ENCODE measurements at regions not wholly inside any gene's neighbourhood (a gene's known extent, or its start where the extent isn't known, plus 50 kb on each side); places are given as distances from the start of the nearest gene placed in this dataset.

DNA sequence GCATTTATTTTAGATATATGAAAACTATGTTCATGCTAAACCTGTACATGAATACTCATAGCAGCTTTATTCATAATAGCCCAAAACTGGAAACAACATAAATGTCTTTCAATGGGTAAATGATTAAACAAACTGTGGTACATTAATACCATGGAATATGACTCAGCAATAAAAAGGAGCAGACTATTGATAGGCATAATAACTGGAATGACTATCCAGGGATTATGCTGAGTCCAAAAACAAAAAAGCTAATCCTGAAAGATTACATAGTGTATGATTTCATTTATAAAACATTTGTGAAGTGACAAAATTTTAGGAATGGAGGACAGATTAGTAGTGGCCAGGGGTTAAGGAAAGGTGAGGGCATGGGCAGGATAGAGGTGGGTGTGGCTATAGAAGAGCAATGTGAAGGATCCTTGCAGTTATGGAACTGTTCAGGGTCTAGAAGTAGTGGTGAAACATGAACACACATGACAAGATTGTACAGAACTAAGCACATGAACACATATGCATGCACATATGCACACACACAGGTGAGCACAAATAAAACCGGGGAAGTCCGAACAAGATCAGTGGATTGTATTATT lies 61.1 kb upstream of the CDKN3 start:
- Mint-ChIP-seq H3K4me3 (no peak overlapping the region), H3K9me3 (no peaks in the 10 kb centered on the region), H3K27me3 (peaks cover 9% of the 10 kb centered on the region), H3K36me3 (no peaks in the 10 kb centered on the region), H3K27ac (no peak overlapping the region), H3K4me1 (no peaks in the 10 kb centered on the region)
- DNase-seq, result no peak
- CTCF ChIA-PET, result interaction anchor here (1.2 kb wide), 1 partner anchor 12 kb away, joined by 4 read pairs; no protein-coding TSS in a partner anchor

- CTCF ChIA-PET, result interaction anchor here (1.7 to 2.7 kb wide), 2 partner anchors 8 to 11 kb away, joined by 7 to 20 read pairs; no protein-coding TSS in a partner anchor
- Mint-ChIP-seq H3K36me3 (no peaks in the 10 kb centered on the region), H3K9me3 (no peaks in the 10 kb centered on the region), H3K27ac (no peak overlapping the region), H3K4me1 (no peaks in the 10 kb centered on the region), H3K4me3 (no peak overlapping the region), H3K27me3 (peaks cover 9% of the 10 kb centered on the region)
- DNase-seq, result no peak
Observed at GRCh38 chr14:54337314-54337713, 59.5 kb upstream of the CDKN3 start.

GRCh38 chr14:54338696-54339317 lies 58.0 kb upstream of the CDKN3 start:
- Mint-ChIP-seq H3K4me1 (no peaks in the 10 kb centered on the region), H3K27ac (no peak overlapping the region), H3K27me3 (peaks cover 9% of the 10 kb centered on the region), H3K9me3 (no peaks in the 10 kb centered on the region), H3K4me3 (no peak overlapping the region), H3K36me3 (no peaks in the 10 kb centered on the region)
- CTCF ChIA-PET, result interaction anchor here (1.7 to 2.7 kb wide), 2 partner anchors 9 to 10 kb away, joined by 7 to 20 read pairs; no protein-coding TSS in a partner anchor
- no peak for DNase-seq

- no peak overlapping the region for H3K4me3 Mint-ChIP-seq
- no peak overlapping the region for H3K27ac Mint-ChIP-seq
- H3K9me3 Mint-ChIP-seq, result no peaks in the 10 kb centered on the region
- no peaks in the 10 kb centered on the region for H3K36me3 Mint-ChIP-seq
- H3K4me1 Mint-ChIP-seq, result no peaks in the 10 kb centered on the region
- no peak for DNase-seq
- H3K27me3 Mint-ChIP-seq, result peaks cover 9% of the 10 kb centered on the region
- CTCF ChIA-PET, result interaction anchor here (1.2 kb wide), 1 partner anchor 10 kb away, joined by 4 read pairs; no protein-coding TSS in a partner anchor
Observed at GRCh38 chr14:54339771-54340170, 57.0 kb upstream of the CDKN3 start.

GRCh38 chr14:54342806-54343205 lies 54.0 kb upstream of the CDKN3 start:
- Mint-ChIP-seq H3K9me3 (no peaks in the 10 kb centered on the region), H3K4me3 (no peak overlapping the region), H3K4me1 (no peaks in the 10 kb centered on the region), H3K27ac (no peak overlapping the region), H3K27me3 (peaks cover 9% of the 10 kb centered on the region), H3K36me3 (no peaks in the 10 kb centered on the region)
- no peak for DNase-seq
- CTCF ChIA-PET, result no interaction called here

- no peaks in the 10 kb centered on the region for H3K4me1 Mint-ChIP-seq
- CTCF ChIA-PET, result no interaction called here
- H3K27ac Mint-ChIP-seq, result no peak overlapping the region
- DNase-seq, result no peak
- no peaks in the 10 kb centered on the region for H3K9me3 Mint-ChIP-seq
- H3K27me3 Mint-ChIP-seq, result peaks cover 9% of the 10 kb centered on the region
- no peak overlapping the region for H3K4me3 Mint-ChIP-seq
- no peaks in the 10 kb centered on the region for H3K36me3 Mint-ChIP-seq
Observed at GRCh38 chr14:54343272-54344121, 53.3 kb upstream of the CDKN3 start.

GRCh38 chr14:54344445-54344844 lies 52.4 kb upstream of the CDKN3 start:
- H3K4me3 Mint-ChIP-seq, result no peak overlapping the region
- H3K4me1 Mint-ChIP-seq, result no peaks in the 10 kb centered on the region
- no peaks in the 10 kb centered on the region for H3K9me3 Mint-ChIP-seq
- H3K27ac Mint-ChIP-seq, result no peak overlapping the region
- peaks cover 10% of the 10 kb centered on the region for H3K27me3 Mint-ChIP-seq
- no peaks in the 10 kb centered on the region for H3K36me3 Mint-ChIP-seq
- CTCF ChIA-PET, result no interaction called here
- DNase-seq, result no peak

GRCh38 chr14:54346257-54346656 lies 50.5 kb upstream of the CDKN3 start:
- Mint-ChIP-seq H3K4me3 (no peak overlapping the region), H3K27ac (no peak overlapping the region), H3K9me3 (no peaks in the 10 kb centered on the region), H3K27me3 (peaks cover 6% of the 10 kb centered on the region), H3K36me3 (no peaks in the 10 kb centered on the region), H3K4me1 (no peaks in the 10 kb centered on the region)
- CTCF ChIA-PET, result interaction anchor here (2.6 kb wide), 1 partner anchor 13 kb away, joined by 9 read pairs; no protein-coding TSS in a partner anchor
- no peak for DNase-seq

Data from activated naive CD4-positive, alpha-beta T cell treated with anti-CD3 and anti-CD28 coated beads, Interleukin-2, amount 10 ng/mL, durations not matched to agents 7 days and 5 days (primary cell).